ENCODE measurements at regions not wholly inside any gene's neighbourhood (a gene's known extent, or its start where the extent isn't known, plus 50 kb on each side); places are given as distances from the start of the nearest gene placed in this dataset.

GRCh38 chr1:34697818-34698217, 57.0 kb upstream of the GJB5 start:
- no peak for DNase-seq (ENCODE audit: extremely low read depth, low read depth)
- TF ChIP-seq CTCF (IDR thresholded peaks at IDR 0.05; ENCODE audit: low read depth, low read length), result no peak

- DNase-seq (ENCODE audit: extremely low read depth, low read depth), result no peak
- TF ChIP-seq CTCF (IDR thresholded peaks at IDR 0.05; ENCODE audit: low read depth, low read length), result no peak
Measured at GRCh38 chr1:34701326-34702060, 53.4 kb upstream of the GJB5 start.
